ENCODE measurements at regions not wholly inside any gene's neighbourhood (a gene's known extent, or its start where the extent isn't known, plus 50 kb on each side); places are given as distances from the start of the nearest gene placed in this dataset.

- Histone ChIP-seq H3K4me3 (ENCODE audit: low read depth, low read length, poor library complexity, severe bottlenecking) (no peak overlapping the region), H3K36me3 (ENCODE audit: insufficient read depth, low read length, poor library complexity, severe bottlenecking) (no peaks in the 10 kb centered on the region), H3K9me3 (ENCODE audit: low read depth, low read length, poor library complexity, severe bottlenecking) (peaks cover 11% of the 10 kb centered on the region), H3K27ac (ENCODE audit: low read depth, low read length, poor library complexity, severe bottlenecking) (no peak overlapping the region), H3K27me3 (replicated peaks; ENCODE audit: insufficient read depth, low read depth, low read length, poor library complexity) (no peaks in the 10 kb centered on the region), H3K4me1 (ENCODE audit: insufficient read depth, low read length, poor library complexity, severe bottlenecking) (no peaks in the 10 kb centered on the region)
- no peak for DNase-seq (ENCODE audit: low spot score)
- ChIA-PET CTCF (no interaction called here), POLR2A (ENCODE audit: low non-redundant PET) (no interaction called here)
- TF ChIP-seq, protein P1, sequence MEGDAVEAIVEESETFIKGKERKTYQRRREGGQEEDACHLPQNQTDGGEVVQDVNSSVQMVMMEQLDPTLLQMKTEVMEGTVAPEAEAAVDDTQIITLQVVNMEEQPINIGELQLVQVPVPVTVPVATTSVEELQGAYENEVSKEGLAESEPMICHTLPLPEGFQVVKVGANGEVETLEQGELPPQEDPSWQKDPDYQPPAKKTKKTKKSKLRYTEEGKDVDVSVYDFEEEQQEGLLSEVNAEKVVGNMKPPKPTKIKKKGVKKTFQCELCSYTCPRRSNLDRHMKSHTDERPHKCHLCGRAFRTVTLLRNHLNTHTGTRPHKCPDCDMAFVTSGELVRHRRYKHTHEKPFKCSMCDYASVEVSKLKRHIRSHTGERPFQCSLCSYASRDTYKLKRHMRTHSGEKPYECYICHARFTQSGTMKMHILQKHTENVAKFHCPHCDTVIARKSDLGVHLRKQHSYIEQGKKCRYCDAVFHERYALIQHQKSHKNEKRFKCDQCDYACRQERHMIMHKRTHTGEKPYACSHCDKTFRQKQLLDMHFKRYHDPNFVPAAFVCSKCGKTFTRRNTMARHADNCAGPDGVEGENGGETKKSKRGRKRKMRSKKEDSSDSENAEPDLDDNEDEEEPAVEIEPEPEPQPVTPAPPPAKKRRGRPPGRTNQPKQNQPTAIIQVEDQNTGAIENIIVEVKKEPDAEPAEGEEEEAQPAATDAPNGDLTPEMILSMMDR (conservative IDR thresholded peaks at IDR 0.05; ENCODE audit: low read depth, low read length) = no peak
- no peak for TF ChIP-seq EZH2 (IDR thresholded peaks at IDR 0.05; ENCODE audit: borderline replicate concordance, low read depth, low read length, poor library complexity, severe bottlenecking)
- no TSS peak for BruUV-seq (replicated peaks)
- intact Hi-C loops (cut with micrococcal nuclease; ENCODE audit: unreplicated experiment) = no loop called here
Observed at GRCh38 chr2:103327386-103327785, 565.6 kb downstream of the TMEM182 start.

DNA sequence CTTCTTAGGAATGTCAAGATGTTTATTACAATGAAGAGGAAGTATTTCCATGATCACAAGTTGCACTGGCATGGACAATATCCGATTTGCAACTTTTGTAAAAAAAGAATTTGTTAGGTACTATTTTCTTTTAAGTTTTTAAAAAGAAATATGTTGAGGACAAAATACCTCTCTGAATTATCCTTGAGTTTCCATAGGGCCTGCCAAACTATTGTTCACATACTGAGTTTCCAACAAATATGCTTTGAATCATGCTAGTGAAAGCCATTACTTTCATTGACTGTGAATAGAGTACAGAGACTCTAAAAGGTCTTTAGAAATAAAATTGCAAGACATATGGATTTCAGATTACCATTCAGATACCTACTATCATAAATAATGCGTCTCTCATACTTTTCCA is 566.1 kb downstream of the TMEM182 start:
- Histone ChIP-seq H3K27ac (ENCODE audit: low read depth, low read length, poor library complexity, severe bottlenecking) (no peak overlapping the region), H3K27me3 (replicated peaks; ENCODE audit: insufficient read depth, low read depth, low read length, poor library complexity) (no peaks in the 10 kb centered on the region), H3K4me3 (ENCODE audit: low read depth, low read length, poor library complexity, severe bottlenecking) (no peak overlapping the region), H3K36me3 (ENCODE audit: insufficient read depth, low read length, poor library complexity, severe bottlenecking) (no peaks in the 10 kb centered on the region), H3K9me3 (ENCODE audit: low read depth, low read length, poor library complexity, severe bottlenecking) (peaks cover 11% of the 10 kb centered on the region), H3K4me1 (ENCODE audit: insufficient read depth, low read length, poor library complexity, severe bottlenecking) (no peaks in the 10 kb centered on the region)
- intact Hi-C loops (cut with micrococcal nuclease; ENCODE audit: unreplicated experiment) = no loop called here
- no peak for TF ChIP-seq EZH2 (IDR thresholded peaks at IDR 0.05; ENCODE audit: borderline replicate concordance, low read depth, low read length, poor library complexity, severe bottlenecking)
- TF ChIP-seq, protein P1 (conservative IDR thresholded peaks at IDR 0.05; ENCODE audit: low read depth, low read length) = no peak
- no peak for DNase-seq (ENCODE audit: low spot score)
- CTCF ChIA-PET = no interaction called here
- POLR2A ChIA-PET (ENCODE audit: low non-redundant PET) = no interaction called here
- BruUV-seq (replicated peaks) = no TSS peak

- Histone ChIP-seq H3K9me3 (ENCODE audit: low read depth, low read length, poor library complexity, severe bottlenecking) (peaks cover 4% of the 10 kb centered on the region), H3K36me3 (ENCODE audit: insufficient read depth, low read length, poor library complexity, severe bottlenecking) (no peaks in the 10 kb centered on the region), H3K27ac (ENCODE audit: low read depth, low read length, poor library complexity, severe bottlenecking) (no peak overlapping the region), H3K4me1 (ENCODE audit: insufficient read depth, low read length, poor library complexity, severe bottlenecking) (no peaks in the 10 kb centered on the region), H3K27me3 (replicated peaks; ENCODE audit: insufficient read depth, low read depth, low read length, poor library complexity) (no peaks in the 10 kb centered on the region), H3K4me3 (ENCODE audit: low read depth, low read length, poor library complexity, severe bottlenecking) (no peak overlapping the region)
- ChIA-PET CTCF (no interaction called here), POLR2A (ENCODE audit: low non-redundant PET) (no interaction called here)
- intact Hi-C loops (cut with micrococcal nuclease; ENCODE audit: unreplicated experiment) = no loop called here
- DNase-seq (ENCODE audit: low spot score) = no peak
- TF ChIP-seq, protein P1 (conservative IDR thresholded peaks at IDR 0.05; ENCODE audit: low read depth, low read length) = no peak
- TF ChIP-seq EZH2 (IDR thresholded peaks at IDR 0.05; ENCODE audit: borderline replicate concordance, low read depth, low read length, poor library complexity, severe bottlenecking) = no peak
- no TSS peak for BruUV-seq (replicated peaks)
Observed at GRCh38 chr2:103335403-103335802, 573.6 kb downstream of the TMEM182 start.
